ENCODE measurements at regions not wholly inside any gene's neighbourhood (a gene's known extent, or its start where the extent isn't known, plus 50 kb on each side); places are given as distances from the start of the nearest gene placed in this dataset.

GRCh38 chr1:185531838-185532237, 202.4 kb upstream of the HMCN1 start:
- TF ChIP-seq, protein P1, sequence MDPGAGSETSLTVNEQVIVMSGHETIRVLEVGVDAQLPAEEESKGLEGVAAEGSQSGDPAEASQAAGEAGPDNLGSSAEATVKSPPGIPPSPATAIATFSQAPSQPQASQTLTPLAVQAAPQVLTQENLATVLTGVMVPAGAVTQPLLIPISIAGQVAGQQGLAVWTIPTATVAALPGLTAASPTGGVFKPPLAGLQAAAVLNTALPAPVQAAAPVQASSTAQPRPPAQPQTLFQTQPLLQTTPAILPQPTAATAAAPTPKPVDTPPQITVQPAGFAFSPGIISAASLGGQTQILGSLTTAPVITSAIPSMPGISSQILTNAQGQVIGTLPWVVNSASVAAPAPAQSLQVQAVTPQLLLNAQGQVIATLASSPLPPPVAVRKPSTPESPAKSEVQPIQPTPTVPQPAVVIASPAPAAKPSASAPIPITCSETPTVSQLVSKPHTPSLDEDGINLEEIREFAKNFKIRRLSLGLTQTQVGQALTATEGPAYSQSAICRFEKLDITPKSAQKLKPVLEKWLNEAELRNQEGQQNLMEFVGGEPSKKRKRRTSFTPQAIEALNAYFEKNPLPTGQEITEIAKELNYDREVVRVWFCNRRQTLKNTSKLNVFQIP (CRISPR knock-in tag; IDR thresholded peaks at IDR 0.05; ENCODE audit: borderline replicate concordance, low read depth), result no peak
- TF ChIP-seq ZFP30 (CRISPR knock-in tag; IDR thresholded peaks at IDR 0.05), result no peak
- TF ChIP-seq, protein P2, sequence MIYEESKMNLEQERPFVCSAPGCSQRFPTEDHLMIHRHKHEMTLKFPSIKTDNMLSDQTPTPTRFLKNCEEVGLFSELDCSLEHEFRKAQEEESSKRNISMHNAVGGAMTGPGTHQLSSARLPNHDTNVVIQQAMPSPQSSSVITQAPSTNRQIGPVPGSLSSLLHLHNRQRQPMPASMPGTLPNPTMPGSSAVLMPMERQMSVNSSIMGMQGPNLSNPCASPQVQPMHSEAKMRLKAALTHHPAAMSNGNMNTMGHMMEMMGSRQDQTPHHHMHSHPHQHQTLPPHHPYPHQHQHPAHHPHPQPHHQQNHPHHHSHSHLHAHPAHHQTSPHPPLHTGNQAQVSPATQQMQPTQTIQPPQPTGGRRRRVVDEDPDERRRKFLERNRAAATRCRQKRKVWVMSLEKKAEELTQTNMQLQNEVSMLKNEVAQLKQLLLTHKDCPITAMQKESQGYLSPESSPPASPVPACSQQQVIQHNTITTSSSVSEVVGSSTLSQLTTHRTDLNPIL (CRISPR knock-in tag; IDR thresholded peaks at IDR 0.05; ENCODE audit: low read depth), result no peak
- TF ChIP-seq RARB (CRISPR knock-in tag; IDR thresholded peaks at IDR 0.05), result no peak
- TF ChIP-seq, protein P3, sequence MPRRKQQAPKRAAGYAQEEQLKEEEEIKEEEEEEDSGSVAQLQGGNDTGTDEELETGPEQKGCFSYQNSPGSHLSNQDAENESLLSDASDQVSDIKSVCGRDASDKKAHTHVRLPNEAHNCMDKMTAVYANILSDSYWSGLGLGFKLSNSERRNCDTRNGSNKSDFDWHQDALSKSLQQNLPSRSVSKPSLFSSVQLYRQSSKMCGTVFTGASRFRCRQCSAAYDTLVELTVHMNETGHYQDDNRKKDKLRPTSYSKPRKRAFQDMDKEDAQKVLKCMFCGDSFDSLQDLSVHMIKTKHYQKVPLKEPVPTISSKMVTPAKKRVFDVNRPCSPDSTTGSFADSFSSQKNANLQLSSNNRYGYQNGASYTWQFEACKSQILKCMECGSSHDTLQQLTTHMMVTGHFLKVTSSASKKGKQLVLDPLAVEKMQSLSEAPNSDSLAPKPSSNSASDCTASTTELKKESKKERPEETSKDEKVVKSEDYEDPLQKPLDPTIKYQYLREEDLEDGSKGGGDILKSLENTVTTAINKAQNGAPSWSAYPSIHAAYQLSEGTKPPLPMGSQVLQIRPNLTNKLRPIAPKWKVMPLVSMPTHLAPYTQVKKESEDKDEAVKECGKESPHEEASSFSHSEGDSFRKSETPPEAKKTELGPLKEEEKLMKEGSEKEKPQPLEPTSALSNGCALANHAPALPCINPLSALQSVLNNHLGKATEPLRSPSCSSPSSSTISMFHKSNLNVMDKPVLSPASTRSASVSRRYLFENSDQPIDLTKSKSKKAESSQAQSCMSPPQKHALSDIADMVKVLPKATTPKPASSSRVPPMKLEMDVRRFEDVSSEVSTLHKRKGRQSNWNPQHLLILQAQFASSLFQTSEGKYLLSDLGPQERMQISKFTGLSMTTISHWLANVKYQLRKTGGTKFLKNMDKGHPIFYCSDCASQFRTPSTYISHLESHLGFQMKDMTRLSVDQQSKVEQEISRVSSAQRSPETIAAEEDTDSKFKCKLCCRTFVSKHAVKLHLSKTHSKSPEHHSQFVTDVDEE (CRISPR knock-in tag; IDR thresholded peaks at IDR 0.05), result no peak
- no peak for TF ChIP-seq TCF4 (CRISPR knock-in tag; IDR thresholded peaks at IDR 0.05; ENCODE audit: borderline replicate concordance)
- TF ChIP-seq ZNF8 (CRISPR knock-in tag; IDR thresholded peaks at IDR 0.05), result no peak
- TF ChIP-seq ZFP3 (CRISPR knock-in tag; IDR thresholded peaks at IDR 0.05), result no peak
- no peak for TF ChIP-seq ESRRG (CRISPR knock-in tag; IDR thresholded peaks at IDR 0.05)
- no peak for TF ChIP-seq ARNTL (CRISPR knock-in tag; IDR thresholded peaks at IDR 0.05; ENCODE audit: borderline replicate concordance, low read depth)
- no peak for TF ChIP-seq CSDC2 (CRISPR knock-in tag; IDR thresholded peaks at IDR 0.05)

Measured in SK-N-SH treated with all-trans-retinoic acid at 6 μM for 48 hours (cell line).